ENCODE measurements at regions not wholly inside any gene's neighbourhood (a gene's known extent, or its start where the extent isn't known, plus 50 kb on each side); places are given as distances from the start of the nearest gene placed in this dataset.
"Not testable (repeated sequence)": the region's sequence is repeated elsewhere in the genome, so short reads cannot be mapped to it uniquely, and the experiment has no call there.

- no peak for DNase-seq
Measured at GRCh38 chr3:115254492-115255196, 107.6 kb upstream of the ZBTB20 start.

GRCh38 chr3:115255197-115255585 is 108.1 kb upstream of the ZBTB20 start:
- no peak for DNase-seq

DNA sequence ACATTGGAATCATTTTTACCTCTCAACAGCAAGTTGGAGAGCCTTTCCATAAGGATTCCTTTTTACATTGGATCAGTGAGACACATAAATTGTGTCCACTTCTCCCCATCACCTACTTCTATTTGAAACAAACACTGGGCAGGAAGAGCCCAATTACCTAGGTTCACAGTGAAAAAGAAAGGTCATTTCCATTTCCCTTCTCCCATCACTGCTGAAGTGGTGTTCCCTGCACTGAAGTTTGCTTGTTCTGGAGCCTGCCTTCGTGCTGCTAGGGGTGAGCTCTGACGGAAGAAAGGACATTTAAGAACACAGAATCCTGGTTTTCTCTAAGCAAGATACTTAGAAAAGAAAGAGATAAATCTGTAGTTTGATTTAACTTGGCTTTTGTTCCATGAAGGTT is 123.8 kb upstream of the ZBTB20 start:
- no peak for DNase-seq

- DNase-seq: no peak
Measured at GRCh38 chr3:115272036-115272824, 125.1 kb upstream of the ZBTB20 start.

- DNase-seq: no peak
Measured at GRCh38 chr3:115275896-115276295, 128.8 kb upstream of the ZBTB20 start.

- no peak for DNase-seq
Measured at GRCh38 chr3:115279939-115280338, 132.9 kb upstream of the ZBTB20 start.

GRCh38 chr3:115280506-115280905 is 133.4 kb upstream of the ZBTB20 start:
- no peak for DNase-seq

GRCh38 chr3:115281697-115282675 is 134.9 kb upstream of the ZBTB20 start:
- no peak for DNase-seq

DNA sequence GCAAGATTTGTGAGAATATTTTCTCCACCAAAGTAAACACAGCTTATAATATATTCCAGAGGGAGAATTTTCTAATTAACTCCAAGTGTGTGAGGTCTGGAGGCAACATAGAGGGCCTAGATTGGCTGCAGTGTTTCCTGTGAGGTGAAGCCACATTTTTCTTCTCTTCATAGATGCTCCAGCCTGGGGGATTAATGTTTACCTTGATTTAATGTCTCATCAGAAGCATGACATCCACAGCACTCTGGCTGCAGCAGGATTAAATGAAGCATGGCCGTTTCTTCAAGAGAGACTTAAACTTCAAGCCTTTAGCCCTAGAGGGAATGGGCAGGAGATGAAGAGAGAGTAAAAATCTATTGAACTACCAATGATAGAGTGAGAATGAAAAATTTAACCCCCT is 137.9 kb upstream of the ZBTB20 start:
- DNase-seq: no peak

DNA sequence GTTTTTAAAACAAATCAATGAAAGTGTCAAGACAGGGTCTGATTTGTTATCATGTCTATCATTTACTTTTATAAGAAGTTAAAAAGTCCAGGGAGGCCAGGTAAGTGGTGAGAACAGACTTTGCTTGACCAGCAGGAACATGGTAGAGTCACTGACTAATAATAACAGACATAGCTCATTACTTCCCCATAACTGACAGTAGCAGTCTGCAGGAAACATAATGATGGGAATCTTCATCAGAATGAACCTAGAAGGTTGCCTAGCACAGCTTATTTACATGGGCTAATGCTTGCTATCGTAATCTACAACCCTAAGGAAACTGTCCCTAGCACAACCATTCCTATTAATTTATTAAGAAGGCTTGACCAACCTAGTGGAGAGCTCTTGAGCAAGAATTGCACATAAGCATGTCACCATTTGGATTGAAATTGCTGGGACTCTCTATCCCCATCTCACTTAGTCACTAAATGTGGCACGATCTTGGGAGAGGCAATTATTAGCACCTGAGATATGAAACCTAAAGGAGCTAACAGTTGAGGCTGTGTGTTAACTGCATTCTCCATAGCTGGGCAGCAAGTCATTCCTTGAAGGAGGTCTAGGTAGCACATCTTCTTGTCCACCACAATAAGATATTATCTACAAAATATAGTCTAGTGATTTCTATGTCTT is 139.6 kb upstream of the ZBTB20 start:
- no peak for DNase-seq

GRCh38 chr3:115287198-115287597 is 140.1 kb upstream of the ZBTB20 start:
- no peak for DNase-seq

DNA sequence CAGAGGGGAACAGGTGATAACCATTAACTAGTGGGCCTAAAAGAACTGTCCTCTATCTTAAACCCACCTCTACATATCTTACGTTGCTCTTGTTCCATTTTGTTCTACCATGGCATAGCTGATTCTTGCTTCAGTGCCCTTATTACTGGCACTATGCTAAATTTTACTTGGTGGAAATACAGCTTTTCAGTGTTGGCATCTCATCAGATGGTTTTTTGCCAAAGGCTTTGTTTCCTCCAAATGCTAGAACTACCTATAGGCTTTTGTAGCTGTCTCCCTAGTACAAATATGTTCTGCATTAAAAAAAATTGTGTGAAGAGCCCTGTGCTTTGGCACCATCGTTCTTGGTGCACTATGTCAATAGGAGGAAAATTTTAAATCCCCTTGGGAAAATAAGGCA is 145.0 kb upstream of the ZBTB20 start:
- no peak for DNase-seq

GRCh38 chr3:115292677-115293165 is 145.6 kb upstream of the ZBTB20 start:
- no peak for DNase-seq

- no peak for DNase-seq
Measured at GRCh38 chr3:115293321-115293720, 146.2 kb upstream of the ZBTB20 start.

- DNase-seq: no peak
Measured at GRCh38 chr3:115301364-115301860, 154.3 kb upstream of the ZBTB20 start.

GRCh38 chr3:115317953-115318352 is 170.9 kb upstream of the ZBTB20 start:
- DNase-seq: not testable (repeated sequence)

- no peak for DNase-seq
Measured at GRCh38 chr3:115321400-115321805, 174.3 kb upstream of the ZBTB20 start.

DNA sequence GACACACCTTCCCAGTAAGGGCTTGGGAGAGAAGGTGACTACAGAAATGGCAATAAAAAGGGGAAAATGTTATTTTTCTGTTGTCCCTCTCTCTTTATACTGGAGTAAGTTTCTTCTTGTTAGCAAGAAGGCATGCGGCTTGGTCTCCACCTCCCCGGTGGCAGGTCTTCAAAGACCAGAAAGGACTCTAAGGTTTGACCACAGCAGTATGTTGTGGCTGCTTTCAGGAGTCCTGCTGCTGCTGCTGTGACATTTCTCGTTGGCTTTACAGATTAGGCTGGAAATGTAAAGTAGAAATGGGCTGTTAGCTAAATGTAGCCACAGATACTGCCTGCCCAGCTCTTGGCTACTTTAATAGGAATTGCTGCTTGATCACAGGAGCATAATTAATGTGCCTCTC is 175.8 kb upstream of the ZBTB20 start:
- no peak for DNase-seq

GRCh38 chr3:115323380-115323779 is 176.3 kb upstream of the ZBTB20 start:
- no peak for DNase-seq

DNA sequence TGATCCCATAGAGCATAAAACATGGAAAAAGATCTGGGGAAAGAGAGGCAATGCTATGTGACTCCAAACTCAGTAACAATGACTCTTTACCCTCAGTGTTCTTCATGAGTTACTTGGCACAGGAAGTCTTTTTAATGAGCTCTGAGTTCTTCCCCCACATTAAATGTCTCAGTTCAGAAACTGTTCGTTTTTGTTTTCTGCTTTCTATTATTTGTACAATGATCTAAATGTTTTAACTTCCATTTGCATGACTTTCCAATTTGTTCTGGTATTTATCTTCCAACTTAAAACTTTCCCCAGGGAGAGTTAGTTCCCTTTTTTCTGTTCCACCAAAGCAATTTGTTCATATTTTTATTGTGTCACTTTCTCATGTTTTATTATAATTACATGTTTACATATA is 177.0 kb upstream of the ZBTB20 start:
- no peak for DNase-seq

DNA sequence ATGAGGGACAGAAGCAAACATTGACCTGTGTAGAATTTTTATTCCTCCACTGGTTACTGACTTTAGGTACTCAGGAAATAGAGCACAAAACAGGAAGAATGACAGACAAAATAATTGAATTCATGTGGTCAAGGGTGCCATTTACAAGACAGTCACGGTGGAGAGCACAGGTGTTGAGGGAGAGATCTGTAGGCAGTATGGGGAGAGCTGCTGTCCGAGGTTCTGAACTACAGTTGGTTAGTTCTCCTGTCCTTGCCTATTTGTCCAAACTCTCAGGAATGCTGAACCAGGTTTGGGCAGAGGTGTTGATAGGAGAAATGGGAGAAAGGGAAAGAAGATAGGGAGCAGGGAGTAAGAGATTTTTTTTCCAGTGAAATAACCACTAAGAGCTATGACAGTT is 178.5 kb upstream of the ZBTB20 start:
- no peak for DNase-seq

DNA sequence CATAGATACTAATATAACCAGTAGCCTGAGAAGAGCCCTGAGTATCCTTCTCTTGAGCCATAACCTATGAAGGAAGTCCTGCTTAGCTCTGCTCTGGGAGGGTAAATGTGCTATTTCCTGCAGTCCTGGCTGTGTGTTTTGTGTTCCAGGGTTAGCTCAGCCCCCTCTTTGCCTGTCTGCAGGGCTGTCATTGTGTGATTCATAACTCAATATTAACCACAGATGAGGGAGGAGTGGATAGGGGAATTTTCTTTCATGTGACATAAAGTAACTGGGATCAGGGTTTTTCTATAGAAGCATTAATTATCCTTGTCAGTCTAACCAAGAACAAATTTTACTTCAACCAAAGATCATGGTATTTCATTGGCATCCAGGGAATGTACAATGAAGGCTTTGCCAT is 183.3 kb upstream of the ZBTB20 start:
- no peak for DNase-seq

All from activated naive CD4-positive, alpha-beta T cell treated with Interleukin-2 at 50 U/mL for 16 hours (primary cell).